ENCODE measurements at regions not wholly inside any gene's neighbourhood (a gene's known extent, or its start where the extent isn't known, plus 50 kb on each side); places are given as distances from the start of the nearest gene placed in this dataset.

DNA sequence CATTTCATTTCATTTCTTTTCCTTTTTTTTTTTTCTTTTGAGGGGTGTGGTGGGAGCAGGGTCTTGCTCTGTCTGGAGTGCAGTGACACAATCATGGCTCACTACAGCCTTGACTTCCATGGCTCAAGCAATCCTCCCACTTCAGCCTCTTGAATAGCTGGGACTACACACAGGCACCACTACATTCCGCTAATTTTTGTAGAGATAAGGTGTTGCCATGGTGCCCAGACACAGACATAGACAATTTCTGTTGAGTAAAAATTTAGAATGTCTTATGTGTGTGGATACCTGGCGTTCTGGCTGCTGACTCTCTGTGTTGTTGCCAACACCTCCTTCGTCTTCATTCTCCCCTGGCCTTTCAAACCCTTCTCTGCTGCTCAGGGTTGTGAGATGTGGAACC, 54.0 kb upstream of the PRSS58 start:
- DNase-seq, result no peak

DNA sequence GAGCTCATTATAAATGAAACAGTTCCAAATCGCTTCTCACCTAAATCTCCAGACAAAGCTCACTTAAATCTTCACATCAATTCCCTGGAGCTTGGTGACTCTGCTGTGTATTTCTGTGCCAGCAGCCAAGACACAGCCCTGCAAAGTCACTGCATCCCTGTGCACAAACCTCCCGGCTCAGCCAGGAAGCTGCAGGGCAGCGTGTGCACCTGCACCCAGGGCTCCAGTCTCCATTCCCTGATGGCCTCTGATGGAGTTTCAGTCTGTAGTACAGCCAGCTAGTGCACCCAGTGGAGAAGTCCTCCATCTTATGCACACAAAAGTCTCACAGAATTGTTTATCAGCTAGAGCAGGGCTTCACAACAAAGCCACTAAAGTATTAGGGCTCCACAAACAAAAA, 51.1 kb upstream of the PRSS58 start:
- no peak for DNase-seq

DNA sequence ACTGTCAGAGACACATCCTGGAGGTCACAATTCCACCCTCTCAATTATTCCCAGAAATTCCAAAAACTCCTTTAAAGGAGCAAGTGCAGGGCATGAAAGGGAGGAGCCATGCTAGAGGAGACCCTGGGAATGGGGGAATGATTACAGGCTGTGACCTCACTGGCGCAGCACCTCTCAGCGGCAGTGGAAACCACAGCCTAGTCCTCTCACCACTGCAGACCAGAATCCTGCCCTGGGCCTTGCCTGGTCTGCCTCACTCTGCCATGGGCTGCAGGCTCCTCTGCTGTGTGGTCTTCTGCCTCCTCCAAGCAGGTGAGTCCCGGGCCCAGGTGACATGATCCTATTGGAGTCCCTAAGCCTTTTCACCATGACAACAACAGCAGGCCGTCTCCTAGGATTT, 50.5 kb upstream of the PRSS58 start:
- DNase-seq, result no peak

Measured in NCI-H446 (cell line).